ENCODE measurements at regions not wholly inside any gene's neighbourhood (a gene's known extent, or its start where the extent isn't known, plus 50 kb on each side); places are given as distances from the start of the nearest gene placed in this dataset.
A peak's percentile ranks its signal among the peaks of the same experiment; 100 is the strongest.

- FAIRE-seq, result no peak
Observed at GRCh38 chr5:104237586-104237985, 675.0 kb upstream of the NUDT12 start.

DNA sequence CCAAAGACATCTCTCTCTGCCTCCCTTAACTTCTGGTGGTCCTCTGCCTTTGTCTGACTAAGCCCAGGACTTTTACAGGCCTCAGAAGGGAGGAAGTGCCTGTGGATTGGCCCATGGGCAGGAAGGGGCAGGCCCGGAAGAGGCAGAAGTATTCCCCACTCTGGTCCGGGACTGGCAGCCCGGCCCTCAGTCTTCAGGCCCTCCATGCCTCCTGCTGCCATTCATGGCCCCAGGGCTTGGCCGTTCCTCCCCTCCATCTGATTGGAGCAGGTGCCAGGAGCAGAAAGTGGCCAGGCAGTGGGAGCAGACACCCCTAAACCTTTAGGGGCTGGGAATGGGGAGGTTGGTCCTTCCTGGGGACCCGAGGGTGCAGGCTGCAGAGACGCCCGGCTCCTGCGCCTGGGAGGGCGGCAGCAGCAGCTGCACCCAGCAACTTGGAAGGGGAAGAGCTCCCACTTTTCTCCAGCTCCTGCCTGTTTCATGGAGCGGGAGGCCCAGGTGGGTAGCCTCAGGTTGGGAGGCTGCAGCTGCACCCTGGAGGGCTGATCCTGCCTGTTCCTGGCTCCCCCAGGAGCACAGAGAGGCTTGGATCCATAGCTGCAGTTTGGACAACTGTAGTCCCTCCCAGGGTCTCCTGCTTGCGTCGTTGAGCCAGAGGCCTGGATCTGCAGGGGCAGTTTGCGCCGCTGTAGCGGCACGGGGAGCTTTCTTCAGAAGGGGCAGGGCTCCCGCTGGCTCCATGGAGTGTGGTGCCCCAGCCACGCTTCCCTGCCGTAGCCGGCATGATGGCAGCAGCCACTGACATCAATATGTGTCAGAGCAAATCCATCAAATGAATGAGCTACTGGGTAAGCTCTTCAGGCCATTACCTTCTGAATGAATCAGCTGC lies 661.5 kb upstream of the NUDT12 start:
- FAIRE-seq, result no peak

- no peak for FAIRE-seq
Observed at GRCh38 chr5:104218200-104218599, 655.6 kb upstream of the NUDT12 start.

DNA sequence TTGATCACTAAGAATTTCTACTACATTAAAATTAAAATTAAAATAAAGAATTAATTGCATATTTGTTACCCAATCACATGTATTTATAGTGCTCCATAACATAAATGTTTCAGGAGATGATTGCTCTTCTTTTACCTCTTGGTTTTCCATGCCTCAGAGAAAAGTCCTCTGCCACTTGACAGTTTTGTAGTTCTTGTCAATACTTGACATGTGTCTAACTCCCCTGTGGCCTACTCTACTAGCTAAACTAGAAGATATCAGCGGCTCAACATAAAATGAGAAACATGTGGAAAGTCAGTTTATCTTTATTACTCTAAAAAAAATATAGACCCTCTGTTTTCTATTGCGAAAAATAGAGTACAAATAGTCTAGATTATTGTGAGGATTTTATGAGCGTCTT lies 650.6 kb upstream of the NUDT12 start:
- no peak for FAIRE-seq

- no peak for FAIRE-seq
Observed at GRCh38 chr5:104199771-104200170, 637.2 kb upstream of the NUDT12 start.

GRCh38 chr5:104198156-104198555 lies 635.6 kb upstream of the NUDT12 start:
- FAIRE-seq, result no peak

DNA sequence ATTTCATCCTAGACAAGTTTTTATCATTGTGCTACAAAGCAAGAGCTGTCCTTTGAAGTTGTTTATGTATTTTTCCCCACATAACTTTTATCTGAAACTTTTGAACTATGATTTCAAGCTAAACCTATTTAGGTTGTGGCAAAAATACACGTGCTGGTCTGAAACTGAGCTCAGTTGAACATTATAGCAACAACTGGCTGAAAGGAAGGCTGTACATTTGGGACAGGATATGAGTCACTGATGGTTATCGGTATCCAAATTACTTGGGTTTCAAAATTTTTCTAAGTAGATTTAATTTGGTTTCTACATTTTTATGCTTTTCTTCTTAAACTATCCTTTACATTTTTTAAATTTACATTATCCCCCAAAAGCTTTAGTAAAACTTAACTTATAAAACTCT lies 627.3 kb upstream of the NUDT12 start:
- FAIRE-seq, result no peak

- no peak for FAIRE-seq
Observed at GRCh38 chr5:104189031-104189430, 626.4 kb upstream of the NUDT12 start.

- no peak for FAIRE-seq
Observed at GRCh38 chr5:104187656-104188055, 625.1 kb upstream of the NUDT12 start.

GRCh38 chr5:104186510-104186909 lies 623.9 kb upstream of the NUDT12 start:
- no peak for FAIRE-seq

- no peak for FAIRE-seq
Observed at GRCh38 chr5:104186100-104186499, 623.5 kb upstream of the NUDT12 start.

GRCh38 chr5:104184264-104184663 lies 621.7 kb upstream of the NUDT12 start:
- FAIRE-seq, result no peak

DNA sequence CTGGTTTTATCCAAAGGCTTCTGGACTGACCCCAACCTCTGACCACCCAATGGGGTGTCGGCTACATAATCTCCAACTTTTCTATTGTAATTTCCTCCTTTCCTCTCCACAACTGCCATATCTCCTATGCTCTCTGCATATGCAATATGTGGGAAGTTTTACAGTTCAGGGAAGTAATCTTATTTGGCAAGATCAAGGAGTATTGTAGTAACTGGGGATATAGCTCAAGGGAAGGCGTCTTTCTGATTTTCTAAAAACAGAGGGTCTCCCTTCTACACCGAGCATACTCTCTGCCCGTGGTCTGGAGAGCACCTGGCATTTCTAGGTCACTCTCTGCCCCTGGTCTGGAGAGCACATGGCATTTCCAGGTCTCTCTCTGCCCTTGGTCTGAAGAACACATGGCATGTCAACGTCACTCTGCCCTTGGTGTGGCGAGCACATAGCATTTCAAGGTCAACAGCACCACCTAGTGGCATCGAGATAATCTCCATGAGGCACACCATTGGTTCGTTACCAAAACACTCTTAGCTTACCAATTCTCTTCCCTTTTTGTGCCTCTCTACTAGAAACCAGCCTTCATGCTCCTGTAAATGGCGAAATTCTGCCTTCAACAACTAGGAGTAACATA lies 616.4 kb upstream of the NUDT12 start:
- no peak for FAIRE-seq

DNA sequence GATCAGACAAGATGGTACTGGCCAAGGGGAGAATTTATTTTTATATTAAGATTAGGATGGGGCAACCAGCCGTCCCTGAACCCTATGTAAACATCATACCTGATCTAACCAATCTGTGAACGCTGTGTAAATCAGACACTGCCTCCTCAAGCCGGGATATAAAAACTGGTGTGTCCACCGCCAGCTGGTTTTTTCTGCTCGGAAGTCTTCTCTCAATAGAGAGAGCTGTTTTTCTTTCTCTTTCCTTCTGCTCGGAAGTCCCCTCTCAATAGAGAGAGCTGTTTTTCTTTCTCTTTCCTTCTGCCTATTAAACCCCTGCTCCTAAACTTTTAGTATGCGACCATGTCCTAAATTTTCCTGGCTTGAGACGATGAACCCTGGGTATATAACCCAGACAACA lies 615.5 kb upstream of the NUDT12 start:
- FAIRE-seq, result no peak

GRCh38 chr5:104177651-104178050 lies 615.1 kb upstream of the NUDT12 start:
- no peak for FAIRE-seq

DNA sequence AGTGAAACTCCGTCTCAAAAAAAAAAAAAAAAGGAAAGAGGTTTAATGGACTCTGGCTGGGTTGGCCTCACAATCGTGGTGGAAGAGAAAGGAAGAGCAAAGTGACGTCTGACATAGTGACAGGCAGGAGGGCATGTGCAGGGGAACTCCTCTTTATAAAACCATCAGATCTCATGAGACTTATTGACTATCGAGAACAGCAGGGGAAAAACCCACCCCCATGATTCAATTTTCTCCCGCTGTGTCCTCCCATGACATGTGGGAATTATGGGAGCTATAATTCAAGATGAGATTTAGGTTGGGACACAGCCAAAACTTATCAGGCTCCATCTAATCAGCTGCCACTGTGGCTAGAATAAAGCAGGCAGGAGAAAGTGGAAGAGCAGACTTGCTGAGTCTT lies 610.4 kb upstream of the NUDT12 start:
- no peak for FAIRE-seq

DNA sequence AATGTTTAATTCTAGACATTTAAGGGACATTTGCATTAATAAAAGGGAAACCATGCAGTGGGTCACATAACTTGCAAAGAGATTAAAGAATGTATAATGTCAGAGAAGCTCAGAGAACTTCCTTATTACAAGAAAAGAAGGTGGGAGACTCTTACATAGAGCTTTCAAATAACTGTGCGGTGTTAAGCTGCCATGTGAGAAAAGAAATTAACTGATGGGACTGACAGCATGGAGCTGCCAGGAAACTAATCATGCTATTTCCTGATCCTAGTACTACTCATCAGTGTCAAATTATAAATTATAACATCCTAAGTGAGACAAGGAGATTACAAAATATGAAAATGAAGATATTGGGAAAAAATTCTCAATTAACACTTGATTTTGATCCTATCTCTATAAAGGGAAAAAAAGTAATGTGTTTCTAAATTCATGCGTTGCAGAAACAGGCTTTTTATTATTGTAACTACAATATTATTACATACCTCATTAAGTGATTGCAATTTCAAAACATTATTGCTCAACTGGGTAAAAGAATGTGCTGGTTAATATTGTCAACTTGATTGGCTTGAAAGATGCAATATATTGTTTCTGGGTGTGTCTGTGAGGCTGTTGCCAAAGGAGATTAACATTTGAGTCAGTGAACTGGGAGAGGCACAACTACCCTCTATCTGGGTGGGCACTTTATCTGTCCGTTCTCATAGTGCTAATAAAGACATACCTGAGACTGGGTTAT lies 609.5 kb upstream of the NUDT12 start:
- no peak for FAIRE-seq

DNA sequence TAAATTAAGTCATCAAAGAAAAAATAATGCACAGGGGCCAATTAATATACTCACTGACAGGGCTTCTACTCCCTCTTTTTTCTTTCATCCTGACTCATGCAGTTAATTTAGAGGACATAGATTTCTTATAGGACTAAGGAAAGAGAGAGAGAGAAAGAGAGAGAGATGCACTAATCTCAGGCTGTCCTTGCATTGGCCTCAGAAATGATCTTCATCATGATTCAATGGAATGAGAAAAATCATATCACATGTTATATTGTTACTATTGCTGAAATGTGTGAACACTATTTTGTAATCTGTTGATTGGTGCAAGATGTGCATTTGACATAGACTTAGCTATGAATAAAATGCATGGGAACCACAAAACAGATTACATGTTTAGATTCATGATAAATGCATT lies 608.3 kb upstream of the NUDT12 start:
- no peak for FAIRE-seq

GRCh38 chr5:104146652-104147051 lies 584.1 kb upstream of the NUDT12 start:
- FAIRE-seq, result no peak

- peak; percentile 21 for FAIRE-seq
Observed at GRCh38 chr5:104139840-104140239, 577.3 kb upstream of the NUDT12 start.

DNA sequence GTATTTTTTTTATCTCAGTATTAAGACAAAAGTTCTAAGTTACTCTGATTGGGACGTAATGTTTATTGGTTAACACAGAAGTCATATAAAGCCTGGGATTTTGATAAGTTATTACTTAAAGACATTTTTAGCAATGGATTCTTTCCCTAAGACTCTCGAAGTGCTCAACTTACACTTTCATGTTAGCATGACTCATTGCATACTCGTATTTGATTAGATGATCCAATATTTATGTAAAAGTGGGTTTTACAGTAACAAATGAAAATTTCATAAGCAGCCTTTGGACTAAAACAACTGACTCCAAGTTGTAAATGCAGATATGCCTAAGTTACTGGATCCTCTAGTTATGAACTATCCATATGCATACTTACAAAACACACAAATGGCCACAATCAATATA lies 567.7 kb upstream of the NUDT12 start:
- no peak for FAIRE-seq

DNA sequence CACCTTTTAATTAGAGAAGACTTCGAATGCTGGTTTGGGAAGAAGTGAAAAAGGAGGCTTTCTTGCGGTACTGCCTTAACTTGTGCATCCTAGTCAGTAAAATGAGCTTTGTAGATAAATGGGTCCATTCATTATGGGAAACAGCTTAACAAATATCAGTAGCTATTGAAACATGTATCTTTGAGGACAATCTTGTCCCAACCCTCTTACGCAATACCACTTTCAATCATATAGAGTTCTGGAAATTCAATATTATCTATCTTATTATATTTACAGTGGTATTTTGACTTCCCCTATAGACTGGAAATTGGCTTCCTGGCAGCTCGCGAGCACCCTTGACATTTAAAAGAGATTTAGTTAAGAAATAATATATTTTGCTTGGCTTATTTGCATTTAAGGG lies 565.8 kb upstream of the NUDT12 start:
- no peak for FAIRE-seq

DNA sequence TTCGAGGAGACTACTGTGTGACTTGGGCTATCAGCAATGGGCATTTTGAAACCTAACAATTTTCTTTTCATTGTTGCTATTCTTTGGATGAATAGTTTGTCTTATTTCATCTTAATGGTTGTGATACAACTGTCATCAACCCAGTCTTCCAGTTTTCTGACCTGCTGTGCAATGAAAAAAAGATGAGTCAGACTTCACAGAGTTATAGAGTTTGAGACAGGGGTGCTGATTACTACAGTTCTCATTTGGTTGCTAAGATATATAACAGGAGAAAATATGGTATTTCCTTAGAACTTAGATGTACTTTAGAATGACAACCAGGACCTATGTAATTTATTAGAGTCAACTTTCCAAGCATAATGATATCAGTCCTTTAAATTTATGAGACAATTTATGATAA lies 564.4 kb upstream of the NUDT12 start:
- FAIRE-seq, result no peak

GRCh38 chr5:104119529-104119928 lies 556.9 kb upstream of the NUDT12 start:
- FAIRE-seq, result no peak

Data from colon (tissue), 2 donors.